Esophagus squamous epithelium (tissue), 5 donors: ENCODE measurements at regions not wholly inside any gene's neighbourhood (a gene's known extent, or its start where the extent isn't known, plus 50 kb on each side); places are given as distances from the start of the nearest gene placed in this dataset.

Source experiments
- DNase-seq: peaks from one replicate; lab custom pipeline; 2025; lab: John Stamatoyannopoulos, UW
- H3K27ac ChIP-seq, 4 donors: fragments of 200-600 bp; sonication (generic); one replicate each; pipeline ENCODE4 v1.5.1; 2016 to 2019; ENCODE audit warnings: mild to moderate bottlenecking in 1 of 4
- H3K27me3 ChIP-seq, 4 donors: fragments of 200-600 bp; sonication (generic); 1 replicate in 3 of 4; 2 replicates in 1 of 4; pipeline versions ENCODE4 v1.5.1 to v1.6.0; 2017 to 2021; ENCODE audit warnings: antibody characterized with exemption in 1 of 4
- H3K36me3 ChIP-seq, 3 donors: fragments of 200-600 bp; sonication (generic); one replicate each; pipeline ENCODE4 v1.5.1; 2016 to 2019
- H3K4me1 ChIP-seq, 3 donors: fragments of 200-600 bp; sonication (generic); one replicate each; pipeline ENCODE4 v1.5.1; 2017 to 2019
- H3K4me3 ChIP-seq, 4 donors: fragments of 200-600 bp; sonication (generic); 1 replicate in 3 of 4; 2 replicates in 1 of 4; pipeline ENCODE4 v1.5.1; 2016 to 2019; ENCODE audit warnings: mild to moderate bottlenecking in 2 of 4, moderate library complexity in 1 of 4
- H3K9me3 ChIP-seq, 3 donors: fragments of 200-600 bp; sonication (generic); one replicate each; pipeline ENCODE4 v1.5.1; 2016 to 2019
- POLR2A ChIP-seq, 4 donors: fragments of 450-650 bp; IDR thresholded peaks; one replicate each; pipeline ENCODE4 v1.6.1; 2017; ENCODE audit warnings: antibody characterized with exemption in 4 of 4, mild to moderate bottlenecking in 4 of 4, moderate library complexity in 3 of 4
- WGBS, 2 donors: methylation state at CpG; one replicate each; pipeline ENCODE4 v1.1.5; 2018; 5-methylcytosine and 5-hydroxymethylcytosine counted together
- intact Hi-C: fragments of 100-400 bp; cut with DNase I; formaldehyde crosslinking; loops from one replicate; pipeline ENCODE4 v1.15.0; 2022
- TF ChIP-seq, protein P1 (sequence below), 6 experiments: fragments of 450-650 bp in 4 of 6; fragments of 200-600 bp in 2 of 6; sonication (generic) in 2 of 6; IDR thresholded peaks; one replicate each; pipeline ENCODE4 v1.5.1; 2016 to 2019; ENCODE audit warnings: antibody characterized with exemption in 6 of 6, mild to moderate bottlenecking in 4 of 6, moderate library complexity in 4 of 6
- donor health status: DM: yes; HTN: yes; CAD: no.

DNA sequence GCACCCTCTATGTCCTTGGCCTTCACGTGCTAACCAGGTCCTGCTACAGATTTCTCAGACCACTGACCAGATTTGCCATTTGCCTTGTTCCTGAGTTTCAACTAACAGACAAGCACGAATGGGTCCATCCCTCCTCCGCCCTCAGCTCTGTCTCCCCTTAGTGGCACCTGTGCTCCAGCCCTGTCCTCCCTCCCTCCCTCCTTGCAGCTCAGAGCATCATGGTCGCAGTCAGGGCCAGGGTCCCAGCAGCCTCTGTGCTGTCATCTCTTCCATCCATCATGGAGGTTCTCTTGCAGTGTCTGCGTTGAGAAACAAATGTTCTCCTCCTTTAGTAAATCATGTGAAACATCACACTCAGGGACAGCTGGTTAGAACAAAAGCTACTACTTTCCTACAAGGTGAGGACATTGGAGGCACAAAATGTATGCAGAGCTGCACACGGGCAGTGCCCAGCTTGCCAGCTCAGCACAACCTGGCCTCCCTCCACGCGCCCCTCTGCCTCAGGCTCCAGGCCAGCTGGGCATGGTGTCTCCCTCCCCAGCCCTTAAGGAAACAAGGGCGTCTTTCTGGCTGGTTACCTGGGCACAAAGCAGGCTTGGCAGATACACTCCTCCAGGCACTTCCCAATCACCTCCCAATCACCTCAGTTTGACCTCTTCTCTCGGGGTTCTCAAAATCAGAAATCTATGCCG, 79.5 kb upstream of the ATP6AP2 start:
- 49 to 60% methylated on average over 9 of the region's 11 CpGs for WGBS, 2 donors
- no peak for TF ChIP-seq POLR2A (IDR thresholded peaks at IDR 0.05)
- TF ChIP-seq, protein P1, sequence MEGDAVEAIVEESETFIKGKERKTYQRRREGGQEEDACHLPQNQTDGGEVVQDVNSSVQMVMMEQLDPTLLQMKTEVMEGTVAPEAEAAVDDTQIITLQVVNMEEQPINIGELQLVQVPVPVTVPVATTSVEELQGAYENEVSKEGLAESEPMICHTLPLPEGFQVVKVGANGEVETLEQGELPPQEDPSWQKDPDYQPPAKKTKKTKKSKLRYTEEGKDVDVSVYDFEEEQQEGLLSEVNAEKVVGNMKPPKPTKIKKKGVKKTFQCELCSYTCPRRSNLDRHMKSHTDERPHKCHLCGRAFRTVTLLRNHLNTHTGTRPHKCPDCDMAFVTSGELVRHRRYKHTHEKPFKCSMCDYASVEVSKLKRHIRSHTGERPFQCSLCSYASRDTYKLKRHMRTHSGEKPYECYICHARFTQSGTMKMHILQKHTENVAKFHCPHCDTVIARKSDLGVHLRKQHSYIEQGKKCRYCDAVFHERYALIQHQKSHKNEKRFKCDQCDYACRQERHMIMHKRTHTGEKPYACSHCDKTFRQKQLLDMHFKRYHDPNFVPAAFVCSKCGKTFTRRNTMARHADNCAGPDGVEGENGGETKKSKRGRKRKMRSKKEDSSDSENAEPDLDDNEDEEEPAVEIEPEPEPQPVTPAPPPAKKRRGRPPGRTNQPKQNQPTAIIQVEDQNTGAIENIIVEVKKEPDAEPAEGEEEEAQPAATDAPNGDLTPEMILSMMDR (IDR thresholded peaks at IDR 0.05), result no peak
- intact Hi-C loops, result no loop called here
- no peaks in the 10 kb centered on the region for H3K36me3 ChIP-seq
- H3K27ac ChIP-seq, result no peak overlapping the region
- no peaks in the 10 kb centered on the region for H3K9me3 ChIP-seq
- no peak overlapping the region for H3K4me3 ChIP-seq
- DNase-seq, result no peak
- H3K27me3 ChIP-seq, result no peaks in the 10 kb centered on the region
- peaks cover 0 to 5% (median 0%) of the 10 kb centered on the region in 3 donors for H3K4me1 ChIP-seq

DNA sequence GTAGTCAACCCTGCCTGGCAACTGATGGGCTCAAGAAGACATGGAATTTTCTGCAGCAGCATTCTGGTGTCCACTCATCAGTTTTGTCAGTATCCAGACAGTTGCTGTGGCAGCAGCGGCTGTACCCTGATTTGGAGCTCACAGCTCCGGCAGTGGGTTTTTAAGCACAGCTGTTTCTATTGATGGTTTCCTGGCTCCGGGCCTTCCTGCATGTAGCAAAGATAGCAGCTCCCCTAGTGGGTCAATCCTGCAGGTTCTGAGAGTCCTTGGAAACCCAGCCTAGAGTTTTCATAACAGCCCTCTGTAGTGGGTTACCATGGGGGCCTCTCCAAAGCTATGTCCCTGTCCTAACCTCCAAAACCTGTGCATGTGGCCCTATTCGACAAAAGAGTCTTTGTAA, 84.0 kb upstream of the ATP6AP2 start:
- no peak overlapping the region for H3K4me3 ChIP-seq
- peaks cover 0 to 5% (median 0%) of the 10 kb centered on the region in 3 donors for H3K4me1 ChIP-seq
- no peak overlapping the region for H3K27ac ChIP-seq
- no peak for DNase-seq
- intact Hi-C loops, result no loop called here
- 76% methylated on average over 2 of the region's 4 CpGs; no CpG with 5 or more reads in 1 of the 2 donors for WGBS, 2 donors
- no peaks in the 10 kb centered on the region for H3K27me3 ChIP-seq
- no peaks in the 10 kb centered on the region for H3K36me3 ChIP-seq
- peaks cover 0 to 11% (median 0%) of the 10 kb centered on the region in 3 donors for H3K9me3 ChIP-seq
- TF ChIP-seq POLR2A (IDR thresholded peaks at IDR 0.05), result no peak
- TF ChIP-seq, protein P1 (IDR thresholded peaks at IDR 0.05), result no peak

DNA sequence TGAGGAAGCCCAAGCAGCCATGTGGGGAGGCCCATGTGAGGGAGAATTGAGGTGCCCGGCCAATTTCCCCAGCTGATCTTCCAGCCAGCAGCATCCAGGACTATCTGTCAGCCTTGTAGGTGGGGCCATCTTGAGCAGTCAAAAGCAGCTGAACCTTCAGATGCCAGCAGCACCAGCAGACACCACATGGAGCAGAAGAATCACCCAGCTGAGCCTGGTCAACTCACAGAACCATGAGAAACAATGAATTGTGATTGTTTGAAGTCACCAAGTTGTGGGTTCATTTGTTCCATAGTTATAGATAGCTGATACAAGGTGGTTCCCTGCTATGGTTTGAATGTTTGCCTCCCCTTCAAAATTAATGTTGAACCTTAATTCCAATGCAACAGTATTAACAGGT, 85.1 kb upstream of the ATP6AP2 start:
- peaks cover 0 to 11% (median 0%) of the 10 kb centered on the region in 3 donors for H3K9me3 ChIP-seq
- H3K4me3 ChIP-seq, result no peak overlapping the region
- no peak for DNase-seq
- no peak for TF ChIP-seq POLR2A (IDR thresholded peaks at IDR 0.05)
- TF ChIP-seq, protein P1 (IDR thresholded peaks at IDR 0.05), result no peak
- H3K27me3 ChIP-seq, result no peaks in the 10 kb centered on the region
- no peak overlapping the region for H3K27ac ChIP-seq
- WGBS, 2 donors, result no CpG with 5 or more reads among the region's 1 CpG
- no peaks in the 10 kb centered on the region for H3K4me1 ChIP-seq
- no peaks in the 10 kb centered on the region for H3K36me3 ChIP-seq
- intact Hi-C loops, result no loop called here

DNA sequence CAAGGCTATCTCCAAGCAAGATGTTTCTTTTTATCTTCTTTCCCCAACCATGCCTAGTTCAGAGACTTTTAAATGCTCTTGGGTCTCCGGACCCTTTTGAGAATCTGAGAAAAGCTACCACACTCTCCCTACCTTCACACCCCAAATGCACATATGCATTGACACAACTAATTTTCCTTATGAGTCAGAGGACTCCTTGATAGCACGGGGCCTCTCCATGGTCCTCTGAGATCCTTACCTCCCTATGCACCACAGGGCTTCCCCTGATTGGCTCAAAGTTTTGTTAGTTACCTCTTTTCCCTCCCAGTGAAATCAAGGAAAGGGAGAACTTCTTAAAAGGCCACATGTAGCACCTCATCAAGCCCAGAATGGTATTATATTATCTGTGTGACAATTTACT, 86.8 kb upstream of the ATP6AP2 start:
- intact Hi-C loops, result no loop called here
- Histone ChIP-seq H3K4me3 (no peak overlapping the region), H3K9me3 (peaks cover 0 to 11% (median 0%) of the 10 kb centered on the region in 3 donors), H3K4me1 (no peaks in the 10 kb centered on the region), H3K27me3 (no peaks in the 10 kb centered on the region), H3K36me3 (no peaks in the 10 kb centered on the region), H3K27ac (no peak overlapping the region)
- WGBS, 2 donors, result 77% methylated on average over 2 of the region's 2 CpGs; no CpG with 5 or more reads in 1 of the 2 donors
- no peak for DNase-seq
- TF ChIP-seq, protein P1 (IDR thresholded peaks at IDR 0.05), result no peak
- no peak for TF ChIP-seq POLR2A (IDR thresholded peaks at IDR 0.05)

DNA sequence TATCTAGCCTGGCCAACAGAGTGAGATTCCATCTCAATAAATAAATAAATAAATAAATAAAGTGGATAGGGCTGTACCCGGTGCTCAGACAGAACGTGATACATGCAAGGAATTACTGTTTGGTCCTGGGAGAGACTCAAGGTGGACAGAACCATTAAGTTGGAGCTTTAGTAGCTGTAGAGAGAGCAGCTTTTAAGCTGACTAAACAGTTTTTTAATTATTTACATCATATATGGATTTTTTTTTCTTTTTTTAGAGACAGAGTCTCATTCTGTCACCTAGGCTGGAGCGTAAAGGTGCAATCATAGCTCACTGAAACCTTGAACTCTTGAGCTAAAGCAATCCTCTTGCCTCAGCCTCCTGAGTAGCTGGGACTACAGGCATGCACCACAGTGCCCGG, 92.5 kb upstream of the ATP6AP2 start:
- Histone ChIP-seq H3K4me3 (no peak overlapping the region), H3K9me3 (peaks cover 0 to 4% (median 0%) of the 10 kb centered on the region in 3 donors), H3K36me3 (no peaks in the 10 kb centered on the region), H3K27me3 (no peaks in the 10 kb centered on the region), H3K4me1 (no peaks in the 10 kb centered on the region), H3K27ac (no peak overlapping the region)
- no peak for TF ChIP-seq POLR2A (IDR thresholded peaks at IDR 0.05)
- TF ChIP-seq, protein P1 (IDR thresholded peaks at IDR 0.05), result no peak
- intact Hi-C loops, result no loop called here
- no peak for DNase-seq
- 87 to 100% methylated on average over 4 of the region's 4 CpGs for WGBS, 2 donors
